Stomach (tissue), 8 donors: ENCODE measurements at regions not wholly inside any gene's neighbourhood (a gene's known extent, or its start where the extent isn't known, plus 50 kb on each side); places are given as distances from the start of the nearest gene placed in this dataset.

Experiments
- DNase-seq, 2 donors: peaks; one replicate each; pipeline versions ENCODE4 v3.0.0 to v3.0.0-alpha.2; 2013 to 2019
- H3K27ac ChIP-seq, 5 donors: fragments of 200-600 bp in 4 of 5; sonication (generic) in 4 of 5; one replicate each; pipeline ENCODE4 v1.5.1; 2013 to 2019; ENCODE audit warnings: mild to moderate bottlenecking in 1 of 5, moderate library complexity in 1 of 5
- H3K27me3 ChIP-seq, 3 donors: fragments of 200-600 bp; sonication (generic); one replicate each; pipeline ENCODE4 v1.5.1; 2017 to 2019; ENCODE audit warnings: mixed run types in 1 of 3
- H3K36me3 ChIP-seq, 4 donors: fragments of 200-600 bp; sonication (generic); 1 replicate in 3 of 4; 2 replicates in 1 of 4; pipeline ENCODE4 v1.5.1; 2016 to 2019
- H3K4me1 ChIP-seq, 4 donors: fragments of 200-600 bp; sonication (generic); one replicate each; pipeline ENCODE4 v1.5.1; 2016 to 2019
- H3K4me3 ChIP-seq, 4 donors: fragments of 200-600 bp; sonication (generic) in 3 of 4; one replicate each; pipeline ENCODE4 v1.5.1; 2016 to 2019; ENCODE audit warnings: mild to moderate bottlenecking in 1 of 4
- H3K9me3 ChIP-seq, 4 donors: fragments of 200-600 bp; sonication (generic); one replicate each; pipeline ENCODE4 v1.5.1; 2016 to 2019
- CTCF ChIP-seq, 7 experiments: fragments of 450-650 bp in 4 of 7; fragments of 200-600 bp in 3 of 7; sonication (generic) in 3 of 7; IDR thresholded peaks; one replicate each; pipeline ENCODE4 v1.5.1; 2016 to 2019; ENCODE audit warnings: antibody characterized with exemption in 7 of 7, control low read depth in 2 of 7, mild to moderate bottlenecking in 1 of 7
- EP300 ChIP-seq: sonication (generic); formaldehyde crosslinking; IDR thresholded peaks from one replicate; pipeline ENCODE4 v1.6.1; 2017; ENCODE audit warnings: antibody characterized with exemption
- POLR2A ChIP-seq, 4 donors: fragments of 450-650 bp; IDR thresholded peaks; one replicate each; pipeline ENCODE4 v1.6.1; 2016; ENCODE audit warnings: antibody characterized with exemption in 4 of 4, control low read depth in 2 of 4, mild to moderate bottlenecking in 1 of 4, moderate library complexity in 1 of 4
- POLR2AphosphoS5 ChIP-seq, 3 donors: sonication (generic); formaldehyde crosslinking; IDR thresholded peaks; one replicate each; pipeline ENCODE4 v1.6.1; 2016; ENCODE audit warnings: antibody characterized with exemption in 3 of 3
- WGBS, 5 donors: extraction: QIAGEN DNeasy Blood & Tissue Kit in 3 of 5; methylation state at CpG; one replicate each; pipeline versions ENCODE4 v1.1.5 to v1.1.7; 2013 to 2018; 5-methylcytosine and 5-hydroxymethylcytosine counted together
- intact Hi-C: fragments of 100-400 bp; cut with DNase I; formaldehyde crosslinking; loops from one replicate; pipeline ENCODE4 v1.15.1; 2023; ENCODE audit warnings: low total_unique reads
- donor health status: healthy with polysubstance abuse.
- donor health status: Bipolar disorder and iron deficiency.
- donor health status: healthy.

DNA sequence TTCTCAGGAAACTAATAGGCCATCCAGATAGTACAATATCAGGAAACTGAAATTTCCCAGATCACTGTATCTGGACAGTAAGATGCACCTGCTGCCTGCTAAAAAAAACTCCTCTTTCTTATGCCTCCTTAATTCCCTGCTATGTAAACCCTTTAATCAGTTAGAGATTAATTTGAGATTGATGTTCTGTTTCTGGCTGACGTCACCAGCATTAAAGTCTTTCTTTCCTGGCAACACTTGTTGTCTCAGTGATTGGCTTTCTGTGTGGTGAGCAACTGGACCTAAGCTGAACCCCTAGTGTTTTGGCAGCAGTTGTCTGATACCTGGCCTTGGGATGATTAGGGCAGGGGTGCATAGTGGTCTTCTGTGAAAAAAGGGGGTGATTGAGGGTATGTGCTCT is 175.8 kb downstream of the TENT4A start:
- H3K27ac ChIP-seq, result no peak overlapping the region
- peaks cover 13 to 38% (median 27%) of the 10 kb centered on the region in 4 donors for H3K9me3 ChIP-seq
- WGBS, 5 donors, result 76 to 91% (median 82%) methylated on average over 1 of the region's 1 CpG
- DNase-seq, result no peak
- no peaks in the 10 kb centered on the region for H3K4me1 ChIP-seq
- H3K4me3 ChIP-seq, result no peak overlapping the region
- intact Hi-C loops, result no loop called here
- TF ChIP-seq POLR2AphosphoS5 (IDR thresholded peaks at IDR 0.05), result no peak
- no peak for TF ChIP-seq EP300
- TF ChIP-seq POLR2A (IDR thresholded peaks at IDR 0.05), result no peak
- no peak for TF ChIP-seq CTCF (IDR thresholded peaks at IDR 0.05)
- H3K36me3 ChIP-seq, result no peaks in the 10 kb centered on the region
- no peaks in the 10 kb centered on the region for H3K27me3 ChIP-seq

DNA sequence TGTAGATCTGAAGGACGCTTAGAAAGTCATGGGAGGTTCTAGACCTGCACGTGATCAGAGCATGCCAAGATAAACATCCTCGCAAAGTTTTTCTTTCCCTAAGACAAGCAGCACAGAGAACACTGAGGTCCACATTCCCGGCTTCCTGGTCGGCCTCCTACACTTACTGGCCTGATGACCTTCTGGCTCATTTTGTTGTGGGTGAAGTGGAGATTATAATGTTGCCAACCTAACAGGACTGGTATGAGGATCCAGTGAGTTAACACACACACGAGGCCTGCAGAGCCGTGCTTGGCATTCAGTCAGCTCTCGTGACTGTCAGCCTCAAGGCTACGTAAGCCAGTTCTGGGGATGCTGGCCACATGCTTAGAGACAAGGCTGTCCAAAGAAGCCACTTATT is 186.0 kb downstream of the TENT4A start:
- H3K27ac ChIP-seq, result peak overlapping the region; percentile 6 to 74 (median 46)
- intact Hi-C loops, result no loop called here
- H3K4me3 ChIP-seq, result no peak overlapping the region
- H3K27me3 ChIP-seq, result no peaks in the 10 kb centered on the region
- DNase-seq, result peak; percentile 30 to 88
- peaks cover 0 to 20% (median 15%) of the 10 kb centered on the region in 4 donors for H3K4me1 ChIP-seq
- 19 to 49% (median 39%) methylated on average over 9 of the region's 9 CpGs for WGBS, 5 donors
- H3K36me3 ChIP-seq, result no peaks in the 10 kb centered on the region
- TF ChIP-seq EP300 (no peak), POLR2AphosphoS5 (IDR thresholded peaks at IDR 0.05) (peak in 2 of 3 donors; percentile 79 to 88)
- H3K9me3 ChIP-seq, result peaks cover 0 to 5% (median 0%) of the 10 kb centered on the region in 4 donors

GRCh38 chr5:6900247-6901227 is 187.3 kb downstream of the TENT4A start:
- Histone ChIP-seq H3K27me3 (no peaks in the 10 kb centered on the region), H3K4me1 (peaks cover 0 to 20% (median 15%) of the 10 kb centered on the region in 4 donors), H3K36me3 (no peaks in the 10 kb centered on the region), H3K4me3 (no peak overlapping the region), H3K9me3 (peaks cover 0 to 5% (median 0%) of the 10 kb centered on the region in 4 donors), H3K27ac (peak overlapping the region in 4 of 5 donors; percentile 6 to 61 (median 42))
- TF ChIP-seq POLR2AphosphoS5 (IDR thresholded peaks at IDR 0.05), result peak; percentile 10 to 80 (median 65)
- TF ChIP-seq POLR2A (IDR thresholded peaks at IDR 0.05), result no peak
- peak; percentile 81 to 90 for DNase-seq
- intact Hi-C loops, result no loop called here
- 37 to 54% (median 50%) methylated on average over 17 of the region's 17 CpGs for WGBS, 5 donors

DNA sequence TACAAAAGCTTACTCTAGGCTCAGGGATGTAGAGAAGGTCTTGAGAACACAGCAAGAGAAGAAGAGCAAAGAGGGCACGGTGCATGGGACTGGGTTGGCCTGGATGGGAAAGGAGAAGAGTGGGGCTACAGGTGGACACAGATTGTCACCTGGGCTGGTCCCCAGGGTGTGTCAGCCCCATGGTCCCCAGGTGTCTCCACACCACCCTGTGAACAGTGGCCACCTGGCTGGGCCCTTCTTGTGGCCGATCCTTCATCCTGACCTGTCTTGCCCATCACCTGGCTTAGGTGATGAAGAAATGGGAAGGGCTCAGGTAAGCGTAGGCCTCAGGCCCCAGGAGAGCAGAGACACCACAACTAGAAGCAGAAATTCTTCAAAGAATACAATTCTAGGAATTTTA is 188.9 kb downstream of the TENT4A start:
- WGBS, 5 donors, result 87 to 95% (median 90%) methylated on average over 3 of the region's 3 CpGs
- H3K4me3 ChIP-seq, result no peak overlapping the region
- peak overlapping the region in 1 of 5 donors; percentile 14 for H3K27ac ChIP-seq
- DNase-seq, result no peak
- no peaks in the 10 kb centered on the region for H3K36me3 ChIP-seq
- peaks cover 0 to 3% (median 0%) of the 10 kb centered on the region in 4 donors for H3K9me3 ChIP-seq
- no peaks in the 10 kb centered on the region for H3K27me3 ChIP-seq
- H3K4me1 ChIP-seq, result peaks cover 0 to 20% (median 15%) of the 10 kb centered on the region in 4 donors
- intact Hi-C loops, result no loop called here
- no peak for TF ChIP-seq CTCF (IDR thresholded peaks at IDR 0.05)
- no peak for TF ChIP-seq POLR2A (IDR thresholded peaks at IDR 0.05)
- no peak for TF ChIP-seq EP300
- no peak for TF ChIP-seq POLR2AphosphoS5 (IDR thresholded peaks at IDR 0.05)

GRCh38 chr5:6902597-6902996 is 189.4 kb downstream of the TENT4A start:
- intact Hi-C loops, result no loop called here
- no peaks in the 10 kb centered on the region for H3K27me3 ChIP-seq

More at GRCh38 chr5:6902597-6902996, 189.4 kb downstream of the TENT4A start:
- no peaks in the 10 kb centered on the region for H3K36me3 ChIP-seq
- TF ChIP-seq POLR2A (IDR thresholded peaks at IDR 0.05) (no peak), EP300 (no peak), POLR2AphosphoS5 (IDR thresholded peaks at IDR 0.05) (no peak)
- 81 to 92% (median 87%) methylated on average over 5 of the region's 5 CpGs for WGBS, 5 donors
- no peaks in the 10 kb centered on the region for H3K9me3 ChIP-seq
- H3K27ac ChIP-seq, result peak overlapping the region in 1 of 5 donors; percentile 14
- H3K4me3 ChIP-seq, result no peak overlapping the region
- peaks cover 0 to 20% (median 15%) of the 10 kb centered on the region in 4 donors for H3K4me1 ChIP-seq
- DNase-seq, result peak in 1 of 2 donors; percentile 62
